Smooth muscle cell (in vitro differentiated cells): ENCODE measurements at regions not wholly inside any gene's neighbourhood (a gene's known extent, or its start where the extent isn't known, plus 50 kb on each side); places are given as distances from the start of the nearest gene placed in this dataset.
"Not testable (repeated sequence)": the region's sequence is repeated elsewhere in the genome, so short reads cannot be mapped to it uniquely, and the experiment has no call there.

Experiments
- DNase-seq: peaks from one replicate; lab custom pipeline; 2025; ENCODE audit not compliant: unreplicated experiment; lab: John Stamatoyannopoulos, UW
- H2AFZ ChIP-seq: fragments of 200-600 bp; sonication (generic); 2 replicates; pipeline ENCODE4 v1.6.0; 2016; ENCODE audit warnings: antibody characterized with exemption, low read depth, mild to moderate bottlenecking
- H3F3A ChIP-seq: fragments of 200-600 bp; sonication (generic); 2 replicates; pipeline ENCODE4 v1.6.0; 2017; ENCODE audit warnings: antibody characterized with exemption, low read depth
- H3K27ac ChIP-seq: fragments of 200-600 bp; sonication (generic); 2 replicates; pipeline ENCODE4 v1.5.1; 2016; ENCODE audit warnings: low read depth, mild to moderate bottlenecking
- H3K27me3 ChIP-seq: fragments of 200-600 bp; sonication (generic); 2 replicates; pipeline ENCODE4 v1.6.1; 2016; ENCODE audit warnings: low read depth, mild to moderate bottlenecking
- H3K36me3 ChIP-seq: fragments of 200-600 bp; sonication (generic); 2 replicates; pipeline ENCODE4 v1.5.1; 2016; ENCODE audit warnings: low read depth
- H3K4me1 ChIP-seq: fragments of 200-600 bp; sonication (generic); 2 replicates; pipeline ENCODE4 v1.5.1; 2016; ENCODE audit warnings: low read depth
- H3K4me2 ChIP-seq: fragments of 200-600 bp; sonication (generic); 2 replicates; pipeline ENCODE4 v1.6.0; 2016; ENCODE audit warnings: mild to moderate bottlenecking
- H3K4me3 ChIP-seq: fragments of 200-600 bp; sonication (generic); 2 replicates; pipeline ENCODE4 v1.5.1; 2016; ENCODE audit warnings: mild to moderate bottlenecking
- H3K79me2 ChIP-seq: fragments of 200-600 bp; sonication (generic); 2 replicates; pipeline ENCODE4 v1.6.0; 2016; ENCODE audit warnings: low read depth, mild to moderate bottlenecking
- H3K9ac ChIP-seq: fragments of 200-600 bp; sonication (generic); 2 replicates; pipeline ENCODE4 v1.6.0; 2016; ENCODE audit warnings: low read depth
- H3K9me3 ChIP-seq: fragments of 200-600 bp; sonication (generic); replicated peaks from 2 replicates; pipeline ENCODE4 v1.5.1; 2016; ENCODE audit warnings: low read depth
- H4K20me1 ChIP-seq: fragments of 200-600 bp; sonication (generic); 2 replicates; pipeline ENCODE4 v1.6.0; 2016; ENCODE audit warnings: low read depth
- CTCF ChIP-seq: fragments of 200-600 bp; sonication (generic); IDR thresholded peaks from 2 replicates; pipeline ENCODE4 v1.5.1; 2017; ENCODE audit warnings: borderline replicate concordance, mild to moderate bottlenecking, antibody characterized with exemption; ENCODE audit not compliant: insufficient read depth, poor library complexity, severe bottlenecking
- WGBS: methylation state at CpG from one replicate; pipeline ENCODE4 v1.1.7; 2016; ENCODE audit warnings: low lambda C conversion rate; 5-methylcytosine and 5-hydroxymethylcytosine counted together

GRCh38 chr5:36507332-36507952 lies 99.0 kb upstream of the SLC1A3 start:
- H3K4me1 ChIP-seq, result no peaks in the 10 kb centered on the region
- H3K9ac ChIP-seq, result no peak overlapping the region
- H3K27me3 ChIP-seq, result no peaks in the 10 kb centered on the region
- peak; percentile 17 for DNase-seq
- no peak overlapping the region for H3K4me2 ChIP-seq
- no peak overlapping the region for H3K4me3 ChIP-seq
- no peaks in the 10 kb centered on the region for H4K20me1 ChIP-seq
- H3K36me3 ChIP-seq, result no peaks in the 10 kb centered on the region
- no peaks in the 10 kb centered on the region for H3K9me3 ChIP-seq
- TF ChIP-seq CTCF, result peak; percentile 90
- no peaks in the 10 kb centered on the region for H3F3A ChIP-seq
- H3K27ac ChIP-seq, result no peak overlapping the region
- H3K79me2 ChIP-seq, result no peaks in the 10 kb centered on the region
- no peak overlapping the region for H2AFZ ChIP-seq
- WGBS, result 39% methylated on average over 6 of the region's 6 CpGs

GRCh38 chr5:36508331-36508730 lies 98.1 kb upstream of the SLC1A3 start:
- not testable (repeated sequence) for H3K4me3 ChIP-seq, H3F3A ChIP-seq, H3K36me3 ChIP-seq, H3K9ac ChIP-seq, H3K27me3 ChIP-seq, H2AFZ ChIP-seq, H3K4me1 ChIP-seq, H3K4me2 ChIP-seq, H3K79me2 ChIP-seq, DNase-seq, H3K27ac ChIP-seq, H3K9me3 ChIP-seq, H4K20me1 ChIP-seq
- WGBS, result 74% methylated on average over 5 of the region's 5 CpGs

GRCh38 chr5:36513647-36514046 lies 92.8 kb upstream of the SLC1A3 start:
- H3K4me1 ChIP-seq, H2AFZ ChIP-seq, H3F3A ChIP-seq, H4K20me1 ChIP-seq, H3K36me3 ChIP-seq, H3K27ac ChIP-seq, H3K27me3 ChIP-seq, H3K9me3 ChIP-seq, DNase-seq, H3K9ac ChIP-seq, H3K4me3 ChIP-seq, H3K79me2 ChIP-seq, H3K4me2 ChIP-seq: not testable (repeated sequence)
- WGBS, result 96% methylated on average over 3 of the region's 3 CpGs

- Histone ChIP-seq H3K36me3 (no peaks in the 10 kb centered on the region), H3K27ac (no peak overlapping the region), H3F3A (no peaks in the 10 kb centered on the region), H2AFZ (no peak overlapping the region), H3K4me2 (no peak overlapping the region), H4K20me1 (no peaks in the 10 kb centered on the region), H3K4me1 (no peaks in the 10 kb centered on the region), H3K9ac (no peak overlapping the region), H3K4me3 (no peak overlapping the region), H3K9me3 (no peaks in the 10 kb centered on the region), H3K79me2 (no peaks in the 10 kb centered on the region), H3K27me3 (no peaks in the 10 kb centered on the region)
- no peak for TF ChIP-seq CTCF
- 99% methylated on average over 2 of the region's 2 CpGs for WGBS
- no peak for DNase-seq
Observed at GRCh38 chr5:36519881-36520280, 86.5 kb upstream of the SLC1A3 start.

GRCh38 chr5:36521219-36521618 lies 85.2 kb upstream of the SLC1A3 start:
- DNase-seq, result no peak
- H3K4me3 ChIP-seq, result no peak overlapping the region
- no peaks in the 10 kb centered on the region for H3F3A ChIP-seq
- no peak overlapping the region for H2AFZ ChIP-seq
- no peaks in the 10 kb centered on the region for H4K20me1 ChIP-seq
- no peaks in the 10 kb centered on the region for H3K4me1 ChIP-seq
- no peak overlapping the region for H3K4me2 ChIP-seq
- WGBS, result 80% methylated on average over 1 of the region's 1 CpG
- H3K27ac ChIP-seq, result no peak overlapping the region
- H3K9me3 ChIP-seq, result no peaks in the 10 kb centered on the region
- H3K79me2 ChIP-seq, result no peaks in the 10 kb centered on the region
- no peaks in the 10 kb centered on the region for H3K27me3 ChIP-seq
- H3K9ac ChIP-seq, result no peak overlapping the region
- H3K36me3 ChIP-seq, result no peaks in the 10 kb centered on the region
- no peak for TF ChIP-seq CTCF
